Caco-2 (cell line): ENCODE measurements at regions not wholly inside any gene's neighbourhood (a gene's known extent, or its start where the extent isn't known, plus 50 kb on each side); places are given as distances from the start of the nearest gene placed in this dataset.

Experiments
- BruUV-seq: library from RNA; stranded (reverse); fragments of 400-500 nt; replicated peaks from 2 replicates; lab custom pipeline; 2021; lab: Mats Ljungman, UMichigan
- CTCF ChIA-PET: fragments of 300-600 bp; sonication (Branson Sonifier 250); formaldehyde crosslinking; loops from one replicate; lab custom pipeline; 2022; ENCODE audit warnings: antibody characterized with exemption; lab: Charles Lee
- POLR2A ChIA-PET: fragments of 300-600 bp; sonication (Branson Sonifier 250); formaldehyde crosslinking; loops from one replicate; lab custom pipeline; 2022; ENCODE audit warnings: antibody characterized with exemption; lab: Charles Lee
- DNase-seq, 2 experiments: peaks; one replicate each; pipeline versions ENCODE4 v3.0.0 to v3.0.0-alpha.2; 2020 to 2022
- H3K27me3 ChIP-seq: replicated peaks from 2 replicates; pipeline ENCODE4 v1.6.0; 2011; ENCODE audit warnings: low read length; ENCODE audit not compliant: control insufficient read depth, insufficient read depth
- H3K36me3 ChIP-seq: 2 replicates; pipeline ENCODE4 v1.5.1; 2011; ENCODE audit warnings: low read length; ENCODE audit not compliant: control insufficient read depth, insufficient read depth
- H3K4me1 ChIP-seq: fragments of 250-450 bp; sonication (Bioruptor Pico); 2 replicates; pipeline ENCODE4 v1.5.1; 2020; ENCODE audit warnings: mild to moderate bottlenecking
- H3K4me3 ChIP-seq: 2 replicates; pipeline ENCODE4 v1.5.1; 2011; ENCODE audit warnings: low read depth, mild to moderate bottlenecking, control low read depth, low read length
- H3K9me3 ChIP-seq: fragments of 250-450 bp; sonication (Bioruptor Pico); 2 replicates; pipeline ENCODE4 v1.5.1; 2020; ENCODE audit warnings: mild to moderate bottlenecking, moderate library complexity
- H3K27ac Mint-ChIP-seq: one replicate; pipeline ENCODE4 v1.8.0; 2022; ENCODE audit warnings: mixed read lengths; ENCODE audit not compliant: unreplicated experiment
- H3K27me3 Mint-ChIP-seq: one replicate; pipeline ENCODE4 v1.8.0; 2022; ENCODE audit warnings: mixed read lengths; ENCODE audit not compliant: insufficient read depth, unreplicated experiment
- H3K36me3 Mint-ChIP-seq: one replicate; pipeline ENCODE4 v1.8.0; 2022; ENCODE audit warnings: mild to moderate bottlenecking, mixed read lengths; ENCODE audit not compliant: insufficient read depth, unreplicated experiment
- H3K4me1 Mint-ChIP-seq: one replicate; pipeline ENCODE4 v1.8.0; 2022; ENCODE audit warnings: low read depth, mixed read lengths; ENCODE audit not compliant: unreplicated experiment
- H3K4me3 Mint-ChIP-seq: one replicate; pipeline ENCODE4 v1.8.0; 2022; ENCODE audit warnings: mild to moderate bottlenecking, moderate library complexity, mixed read lengths; ENCODE audit not compliant: unreplicated experiment
- H3K9me3 Mint-ChIP-seq: one replicate; pipeline ENCODE4 v1.8.0; 2022; ENCODE audit warnings: mixed read lengths; ENCODE audit not compliant: unreplicated experiment
- CTCF ChIP-seq, 2 experiments: fragments of 200-600 bp in 1 of 2; IDR thresholded peaks; 1 replicate in 1 of 2; 2 replicates in 1 of 2; pipeline versions ENCODE4 v1.5.1 to v1.8.0; 2011 to 2022; ENCODE audit warnings: antibody characterized with exemption in 1 of 2, control low read depth in 1 of 2, inconsistent platforms in 1 of 2, low read depth in 1 of 2, low read length in 1 of 2, mild to moderate bottlenecking in 1 of 2, moderate library complexity in 1 of 2; ENCODE audit not compliant: insufficient read depth in 1 of 2, severe bottlenecking in 1 of 2, unreplicated experiment in 1 of 2
- intact Hi-C: fragments of 100-400 bp; cut with micrococcal nuclease; formaldehyde crosslinking; loops from one replicate; pipeline ENCODE4 v1.10.0; 2022; ENCODE audit not compliant: unreplicated experiment

- POLR2A ChIA-PET = no interaction called here
- H3K9me3 Mint-ChIP-seq = peaks cover 14% of the 10 kb centered on the region
Measured at GRCh38 chr3:13179181-13179580, 106.0 kb upstream of the IQSEC1 start.

GRCh38 chr3:13178107-13178506, 104.9 kb upstream of the IQSEC1 start:
- Mint-ChIP-seq H3K4me1 (no peaks in the 10 kb centered on the region), H3K27ac (no peak overlapping the region), H3K9me3 (peaks cover 14% of the 10 kb centered on the region), H3K36me3 (no peaks in the 10 kb centered on the region), H3K27me3 (peaks cover 13% of the 10 kb centered on the region), H3K4me3 (no peak overlapping the region)
- no TSS peak for BruUV-seq
- intact Hi-C loops = no loop called here
- Histone ChIP-seq H3K4me3 (no peak overlapping the region), H3K4me1 (no peaks in the 10 kb centered on the region), H3K27me3 (no peaks in the 10 kb centered on the region), H3K36me3 (no peaks in the 10 kb centered on the region), H3K9me3 (peaks cover 11% of the 10 kb centered on the region)
- ChIA-PET POLR2A (no interaction called here), CTCF (no interaction called here)
- no peak for DNase-seq
- TF ChIP-seq CTCF (IDR thresholded peaks at IDR 0.05; ENCODE audit: insufficient read depth in 1 of 2, low read depth in 1 of 2, low read length in 1 of 2, severe bottlenecking in 1 of 2, unreplicated experiment in 1 of 2) = no peak

More at GRCh38 chr3:13179181-13179580, 106.0 kb upstream of the IQSEC1 start:
- Mint-ChIP-seq H3K27me3 (peaks cover 13% of the 10 kb centered on the region), H3K4me3 (no peak overlapping the region), H3K27ac (no peak overlapping the region), H3K4me1 (no peaks in the 10 kb centered on the region), H3K36me3 (no peaks in the 10 kb centered on the region)
- Histone ChIP-seq H3K4me1 (no peaks in the 10 kb centered on the region), H3K36me3 (no peaks in the 10 kb centered on the region), H3K9me3 (peaks cover 11% of the 10 kb centered on the region), H3K4me3 (no peak overlapping the region), H3K27me3 (no peaks in the 10 kb centered on the region)
- DNase-seq = no peak
- TF ChIP-seq CTCF (IDR thresholded peaks at IDR 0.05; ENCODE audit: insufficient read depth in 1 of 2, low read depth in 1 of 2, low read length in 1 of 2, severe bottlenecking in 1 of 2, unreplicated experiment in 1 of 2) = no peak
- CTCF ChIA-PET = no interaction called here
- intact Hi-C loops = no loop called here
- BruUV-seq = no TSS peak

- no peak for TF ChIP-seq CTCF (IDR thresholded peaks at IDR 0.05; ENCODE audit: insufficient read depth in 1 of 2, low read depth in 1 of 2, low read length in 1 of 2, severe bottlenecking in 1 of 2, unreplicated experiment in 1 of 2)
- no peaks in the 10 kb centered on the region for H3K36me3 Mint-ChIP-seq
- POLR2A ChIA-PET = no interaction called here
- no peak overlapping the region for H3K27ac Mint-ChIP-seq
- no peaks in the 10 kb centered on the region for H3K4me1 Mint-ChIP-seq
- Histone ChIP-seq H3K4me1 (no peaks in the 10 kb centered on the region), H3K4me3 (no peak overlapping the region), H3K27me3 (no peaks in the 10 kb centered on the region), H3K9me3 (peaks cover 11% of the 10 kb centered on the region), H3K36me3 (no peaks in the 10 kb centered on the region)
- H3K27me3 Mint-ChIP-seq = peaks cover 13% of the 10 kb centered on the region
- CTCF ChIA-PET = no interaction called here
- peaks cover 14% of the 10 kb centered on the region for H3K9me3 Mint-ChIP-seq
- no peak overlapping the region for H3K4me3 Mint-ChIP-seq
- intact Hi-C loops = no loop called here
- no TSS peak for BruUV-seq
- peak in 1 of 2 experiments; percentile 19 for DNase-seq
Measured at GRCh38 chr3:13177641-13178040, 104.4 kb upstream of the IQSEC1 start.
